NB4 (cell line): ENCODE measurements at regions not wholly inside any gene's neighbourhood (a gene's known extent, or its start where the extent isn't known, plus 50 kb on each side); places are given as distances from the start of the nearest gene placed in this dataset.

Experiments used
- MYC ChIP-seq: IDR thresholded peaks from 2 replicates; pipeline ENCODE4 v1.6.1; 2011; ENCODE audit warnings: low read depth, low read length
- POLR2A ChIP-seq: IDR thresholded peaks from 2 replicates; pipeline ENCODE4 v1.6.1; 2011; ENCODE audit warnings: mild to moderate bottlenecking; ENCODE audit not compliant: insufficient read length; ENCODE audit errors: extremely low read depth
- TF ChIP-seq, protein P1 (sequence below): IDR thresholded peaks from one replicate; pipeline ENCODE4 v1.5.1; 2012; ENCODE audit warnings: low read depth, low read length
- TF ChIP-seq, protein P2 (sequence below): IDR thresholded peaks from 2 replicates; pipeline ENCODE4 v1.6.1; 2011; ENCODE audit warnings: low read depth, low read length

DNA sequence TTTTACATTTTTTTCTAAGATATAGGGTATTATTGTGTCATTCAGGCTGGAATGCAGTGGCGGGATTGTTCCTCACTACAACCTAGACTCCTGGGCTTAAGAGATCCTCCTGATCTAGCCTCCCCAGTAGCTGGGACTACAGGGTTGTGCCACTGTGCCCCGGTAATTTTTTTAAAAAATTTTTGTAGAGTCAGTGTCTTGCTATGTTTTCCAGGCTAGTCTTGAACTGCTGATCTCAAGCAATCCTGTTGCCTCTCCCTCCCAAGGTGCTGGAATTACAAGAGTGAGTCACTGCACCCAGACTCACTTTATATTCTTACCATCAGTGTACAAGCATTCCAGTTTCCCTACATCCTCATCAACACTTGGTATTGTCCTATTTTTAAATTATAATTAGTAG, 156.4 kb upstream of the GYPA start:
- TF ChIP-seq, protein P1, sequence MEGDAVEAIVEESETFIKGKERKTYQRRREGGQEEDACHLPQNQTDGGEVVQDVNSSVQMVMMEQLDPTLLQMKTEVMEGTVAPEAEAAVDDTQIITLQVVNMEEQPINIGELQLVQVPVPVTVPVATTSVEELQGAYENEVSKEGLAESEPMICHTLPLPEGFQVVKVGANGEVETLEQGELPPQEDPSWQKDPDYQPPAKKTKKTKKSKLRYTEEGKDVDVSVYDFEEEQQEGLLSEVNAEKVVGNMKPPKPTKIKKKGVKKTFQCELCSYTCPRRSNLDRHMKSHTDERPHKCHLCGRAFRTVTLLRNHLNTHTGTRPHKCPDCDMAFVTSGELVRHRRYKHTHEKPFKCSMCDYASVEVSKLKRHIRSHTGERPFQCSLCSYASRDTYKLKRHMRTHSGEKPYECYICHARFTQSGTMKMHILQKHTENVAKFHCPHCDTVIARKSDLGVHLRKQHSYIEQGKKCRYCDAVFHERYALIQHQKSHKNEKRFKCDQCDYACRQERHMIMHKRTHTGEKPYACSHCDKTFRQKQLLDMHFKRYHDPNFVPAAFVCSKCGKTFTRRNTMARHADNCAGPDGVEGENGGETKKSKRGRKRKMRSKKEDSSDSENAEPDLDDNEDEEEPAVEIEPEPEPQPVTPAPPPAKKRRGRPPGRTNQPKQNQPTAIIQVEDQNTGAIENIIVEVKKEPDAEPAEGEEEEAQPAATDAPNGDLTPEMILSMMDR: no peak
- TF ChIP-seq POLR2A (no peak), MYC (no peak)
- TF ChIP-seq, protein P2, sequence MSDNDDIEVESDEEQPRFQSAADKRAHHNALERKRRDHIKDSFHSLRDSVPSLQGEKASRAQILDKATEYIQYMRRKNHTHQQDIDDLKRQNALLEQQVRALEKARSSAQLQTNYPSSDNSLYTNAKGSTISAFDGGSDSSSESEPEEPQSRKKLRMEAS: no peak
